ENCODE measurements at regions not wholly inside any gene's neighbourhood (a gene's known extent, or its start where the extent isn't known, plus 50 kb on each side); places are given as distances from the start of the nearest gene placed in this dataset.

- TF ChIP-seq CTCF (IDR thresholded peaks at IDR 0.05; ENCODE audit: control extremely low read depth in 1 of 3, insufficient read depth in 1 of 3, low read depth in 1 of 3, low read length in 3 of 3) (no peak), MAX (IDR thresholded peaks at IDR 0.05) (no peak), KDM5A (IDR thresholded peaks at IDR 0.05; ENCODE audit: low read length) (no peak)
Measured at GRCh38 chr4:160567634-160568033, 1464.8 kb downstream of the RAPGEF2 start (continued).

Data from H1 (cell line).